Left lung (tissue), 4 donors: ENCODE measurements at regions not wholly inside any gene's neighbourhood (a gene's known extent, or its start where the extent isn't known, plus 50 kb on each side); places are given as distances from the start of the nearest gene placed in this dataset.

Source experiments
- ATAC-seq: fragments of 200-7000 bp; cut with Tn5 transposase; one replicate; pipeline ENCODE4 v1.9.1; 2020; ENCODE audit warnings: moderate library complexity
- DNase-seq, 4 donors: peaks; one replicate each; pipeline ENCODE4 v3.0.0-alpha.2; 2013 to 2020
- H3K27ac ChIP-seq, 2 donors: fragments of 200-600 bp; sonication (generic) in 1 of 2; one replicate each; pipeline versions ENCODE4 v1.5.0 to v1.8.0; 2020 to 2021
- H3K27me3 ChIP-seq, 2 donors: fragments of 200-600 bp; sonication (generic) in 1 of 2; one replicate each; pipeline versions ENCODE4 v1.5.0 to v1.8.0; 2020 to 2021
- H3K36me3 ChIP-seq, 2 donors: fragments of 200-600 bp; sonication (generic) in 1 of 2; one replicate each; pipeline versions ENCODE4 v1.5.0 to v1.8.0; 2020 to 2021
- H3K4me1 ChIP-seq, 2 donors: fragments of 200-600 bp; one replicate each; pipeline ENCODE4 v1.8.0; 2021
- H3K4me3 ChIP-seq, 2 donors: fragments of 200-600 bp; sonication (generic) in 1 of 2; one replicate each; pipeline versions ENCODE4 v1.5.0 to v1.8.0; 2020 to 2021; ENCODE audit warnings: mild to moderate bottlenecking in 1 of 2
- H3K9me3 ChIP-seq, 2 donors: fragments of 200-600 bp; sonication (generic) in 1 of 2; one replicate each; pipeline versions ENCODE4 v1.5.0 to v1.8.0; 2020 to 2021
- CTCF ChIP-seq, 2 donors: fragments of 200-600 bp; sonication (generic) in 1 of 2; IDR thresholded peaks; one replicate each; pipeline versions ENCODE4 v1.5.0 to v1.8.0; 2021; ENCODE audit warnings: antibody characterized with exemption in 2 of 2
- intact Hi-C, 2 donors: fragments of 100-400 bp; cut with DNase I; formaldehyde crosslinking; loops; one replicate each; pipeline versions ENCODE4 v1.11.2 to v1.14.2; 2022
- donor health status: DM: no; HTN: yes; CAD: no.
- donor health status: DM: no; HTN: no; CAD: no.

- DNase-seq (peak in 1 of 4 donors; percentile 34), ATAC-seq (no peak)
- H3K9me3 ChIP-seq, result no peaks in the 10 kb centered on the region
- H3K27me3 ChIP-seq, result peaks cover 0 to 53% of the 10 kb centered on the region in 2 donors
- H3K27ac ChIP-seq, result no peak overlapping the region
- intact Hi-C loops, result no loop called here
- no peaks in the 10 kb centered on the region for H3K36me3 ChIP-seq
- no peaks in the 10 kb centered on the region for H3K4me1 ChIP-seq
- no peak overlapping the region for H3K4me3 ChIP-seq
- TF ChIP-seq CTCF (IDR thresholded peaks at IDR 0.05), result no peak
Measured at GRCh38 chr10:131810805-131811629, 89.8 kb upstream of the PPP2R2D start.

GRCh38 chr10:131811630-131812403, 89.0 kb upstream of the PPP2R2D start:
- DNase-seq (peak in 1 of 4 donors; percentile 16), ATAC-seq (no peak)
- no peaks in the 10 kb centered on the region for H3K36me3 ChIP-seq
- H3K4me1 ChIP-seq, result no peaks in the 10 kb centered on the region
- H3K9me3 ChIP-seq, result no peaks in the 10 kb centered on the region
- intact Hi-C loops, result no loop called here
- no peak for TF ChIP-seq CTCF (IDR thresholded peaks at IDR 0.05)
- no peak overlapping the region for H3K27ac ChIP-seq
- peaks cover 0 to 61% of the 10 kb centered on the region in 2 donors for H3K27me3 ChIP-seq
- no peak overlapping the region for H3K4me3 ChIP-seq

GRCh38 chr10:131812736-131813604, 87.8 kb upstream of the PPP2R2D start:
- no peaks in the 10 kb centered on the region for H3K4me1 ChIP-seq
- H3K4me3 ChIP-seq, result no peak overlapping the region
- peak in 1 of 4 donors; percentile 70 for DNase-seq
- H3K27ac ChIP-seq, result no peak overlapping the region
- no peaks in the 10 kb centered on the region for H3K36me3 ChIP-seq
- H3K27me3 ChIP-seq, result peaks cover 0 to 72% of the 10 kb centered on the region in 2 donors
- no peak for TF ChIP-seq CTCF (IDR thresholded peaks at IDR 0.05)
- intact Hi-C loops, result no loop called here
- no peaks in the 10 kb centered on the region for H3K9me3 ChIP-seq
- no peak for ATAC-seq

- intact Hi-C loops, result no loop called here
- Histone ChIP-seq H3K4me3 (no peak overlapping the region), H3K27ac (no peak overlapping the region), H3K9me3 (no peaks in the 10 kb centered on the region), H3K27me3 (peaks cover 0 to 76% of the 10 kb centered on the region in 2 donors), H3K36me3 (no peaks in the 10 kb centered on the region), H3K4me1 (no peaks in the 10 kb centered on the region)
- peak in 1 of 4 donors; percentile 67 for DNase-seq
- no peak for TF ChIP-seq CTCF (IDR thresholded peaks at IDR 0.05)
- peak; percentile 61 for ATAC-seq
Measured at GRCh38 chr10:131814567-131815265, 86.1 kb upstream of the PPP2R2D start.
